ENCODE measurements at regions not wholly inside any gene's neighbourhood (a gene's known extent, or its start where the extent isn't known, plus 50 kb on each side); places are given as distances from the start of the nearest gene placed in this dataset.

- ChIA-PET CTCF (no interaction called here), POLR2A (no interaction called here)
- intact Hi-C loops (cut with micrococcal nuclease; ENCODE audit: unreplicated experiment), result loop anchor here (5.0 to 10.0 kb wide), 3 partner anchors 202 to 830 kb away; partner anchors contain the start of gene IGFBP5
Measured at GRCh38 chr2:217512728-217513127, 490.1 kb downstream of the TNS1 start.

GRCh38 chr2:217512259-217512658 is 490.5 kb downstream of the TNS1 start:
- no peak for DNase-seq (ENCODE audit: low read depth, low spot score)
- no peaks in the 10 kb centered on the region for H3K27me3 ChIP-seq (ENCODE audit: control insufficient read depth, insufficient read depth, low read length)
- no peak overlapping the region for H3K4me3 ChIP-seq (ENCODE audit: low read depth in 2 of 2, low read length in 2 of 2)
- H3K9me3 ChIP-seq (ENCODE audit: control insufficient read depth, insufficient read depth, low read depth, low read length), result no peaks in the 10 kb centered on the region
- H3K36me3 ChIP-seq (ENCODE audit: control insufficient read depth, insufficient read depth, low read length), result no peaks in the 10 kb centered on the region
- H3K27ac ChIP-seq (ENCODE audit: low read length), result no peak overlapping the region
- intact Hi-C loops (cut with micrococcal nuclease; ENCODE audit: unreplicated experiment), result loop anchor here (5.0 to 10.0 kb wide), 3 partner anchors 203 to 830 kb away; partner anchors contain the start of gene IGFBP5
- TF ChIP-seq CTCF (IDR thresholded peaks at IDR 0.05) (no peak), REST (IDR thresholded peaks at IDR 0.05; ENCODE audit: insufficient read depth in 1 of 2, low read depth in 2 of 2, low read length in 1 of 2) (no peak), POLR2AphosphoS5 (IDR thresholded peaks at IDR 0.05; ENCODE audit: low read depth, low read length) (no peak), TCF7L2 (IDR thresholded peaks at IDR 0.05; ENCODE audit: low read depth, low read length) (no peak), SIN3A (IDR thresholded peaks at IDR 0.05; ENCODE audit: borderline replicate concordance, insufficient read depth, low read depth, low read length) (no peak)
- BruUV-seq (replicated peaks), result no TSS peak
- CTCF ChIA-PET, result no interaction called here
- POLR2A ChIA-PET, result no interaction called here
- ATAC-seq, result no peak
- no peaks in the 10 kb centered on the region; the same call in 1 of the 2 replicates for H3K4me1 ChIP-seq (ENCODE audit: control insufficient read depth, insufficient read depth, low read length)
- in situ Hi-C loops (cut with HindIII; ENCODE audit: low pct_unique_long_range_greater_than_20kb, low sequenced_read_pairs), result no loop called here

More at GRCh38 chr2:217512728-217513127, 490.1 kb downstream of the TNS1 start:
- no peaks in the 10 kb centered on the region; the same call in 1 of the 2 replicates for H3K4me1 ChIP-seq (ENCODE audit: control insufficient read depth, insufficient read depth, low read length)
- H3K9me3 ChIP-seq (ENCODE audit: control insufficient read depth, insufficient read depth, low read depth, low read length), result no peaks in the 10 kb centered on the region
- H3K27me3 ChIP-seq (ENCODE audit: control insufficient read depth, insufficient read depth, low read length), result no peaks in the 10 kb centered on the region
- H3K27ac ChIP-seq (ENCODE audit: low read length), result no peak overlapping the region
- H3K4me3 ChIP-seq (ENCODE audit: low read depth in 2 of 2, low read length in 2 of 2), result no peak overlapping the region
- no peaks in the 10 kb centered on the region for H3K36me3 ChIP-seq (ENCODE audit: control insufficient read depth, insufficient read depth, low read length)
- in situ Hi-C loops (cut with HindIII; ENCODE audit: low pct_unique_long_range_greater_than_20kb, low sequenced_read_pairs), result no loop called here
- TF ChIP-seq TCF7L2 (IDR thresholded peaks at IDR 0.05; ENCODE audit: low read depth, low read length) (no peak), REST (IDR thresholded peaks at IDR 0.05; ENCODE audit: insufficient read depth in 1 of 2, low read depth in 2 of 2, low read length in 1 of 2) (no peak), POLR2AphosphoS5 (IDR thresholded peaks at IDR 0.05; ENCODE audit: low read depth, low read length) (no peak), CTCF (IDR thresholded peaks at IDR 0.05) (no peak), SIN3A (IDR thresholded peaks at IDR 0.05; ENCODE audit: borderline replicate concordance, insufficient read depth, low read depth, low read length) (no peak)
- DNase-seq (ENCODE audit: low read depth, low spot score) (no peak), ATAC-seq (no peak)
- no TSS peak for BruUV-seq (replicated peaks)

Measured in Panc1 (cell line).